IMR-90 (cell line): ENCODE measurements at regions not wholly inside any gene's neighbourhood (a gene's known extent, or its start where the extent isn't known, plus 50 kb on each side); places are given as distances from the start of the nearest gene placed in this dataset.

ENCODE experiments used
- ATAC-seq: fragments of 200-7000 bp; cut with Tn5 transposase; 2 replicates; pipeline ENCODE4 v1.9.1; 2020; ENCODE audit warnings: low read depth, mild to moderate bottlenecking, moderate library complexity
- BruUV-seq: library from RNA; stranded (reverse); fragments of 400-500 nt; replicated peaks from 2 replicates; lab custom pipeline; 2021; lab: Mats Ljungman, UMichigan
- CTCF ChIA-PET: fragments of 300-600 bp; formaldehyde crosslinking; extraction: SDS; loops from one replicate; lab custom pipeline; 2021; ENCODE audit warnings: antibody characterized with exemption; lab: Yijun Ruan, JAX
- POLR2A ChIA-PET: fragments of 300-600 bp; sonication (Branson Sonifier 250); formaldehyde crosslinking; loops from one replicate; lab custom pipeline; 2022; ENCODE audit warnings: antibody characterized with exemption; ENCODE audit not compliant: unreplicated experiment; lab: Charles Lee
- DNase-seq: peaks from one replicate; pipeline ENCODE4 v3.0.0; 2013
- H2AFZ ChIP-seq: replicated peaks from 2 replicates; pipeline ENCODE3; 2013; ENCODE audit warnings: low read length, mild to moderate bottlenecking; ENCODE audit not compliant: poor library complexity
- H2AK5ac ChIP-seq: 2 replicates; pipeline ENCODE4 v1.6.1; 2013; ENCODE audit warnings: low read depth, low read length, inconsistent platforms
- H2AK9ac ChIP-seq: replicated peaks from 2 replicates; pipeline ENCODE3; 2013; ENCODE audit warnings: mild to moderate bottlenecking, low read depth, low read length, moderate library complexity; ENCODE audit not compliant: poor library complexity
- H2BK120ac ChIP-seq: 2 replicates; pipeline ENCODE4 v1.6.1; 2013; ENCODE audit warnings: low read depth, low read length, inconsistent platforms
- H2BK15ac ChIP-seq: 3 replicates; pipeline ENCODE4 v1.6.1; 2013; ENCODE audit warnings: low read depth, low read length, inconsistent platforms
- H2BK20ac ChIP-seq: 2 replicates; pipeline ENCODE4 v1.6.1; 2013; ENCODE audit warnings: low read depth, mild to moderate bottlenecking, inconsistent platforms, low read length, moderate library complexity
- H2BK5ac ChIP-seq: 2 replicates; pipeline ENCODE4 v1.6.1; 2013; ENCODE audit warnings: mild to moderate bottlenecking, low read depth, low read length, inconsistent platforms; ENCODE audit not compliant: poor library complexity, severe bottlenecking
- H3K14ac ChIP-seq: replicated peaks from 2 replicates; pipeline ENCODE4 v1.6.1; 2013; ENCODE audit warnings: low read depth, low read length, inconsistent platforms
- H3K18ac ChIP-seq: 2 replicates; pipeline ENCODE4 v1.6.1; 2013; ENCODE audit warnings: low read depth, low read length, control low read depth
- H3K23ac ChIP-seq: 2 replicates; pipeline ENCODE4 v1.6.1; 2013; ENCODE audit warnings: low read depth, low read length, inconsistent platforms
- H3K27ac ChIP-seq: 2 replicates; pipeline ENCODE4 v1.5.1; 2013; ENCODE audit warnings: mild to moderate bottlenecking, control low read depth, low read length; ENCODE audit not compliant: insufficient read depth
- H3K27me3 ChIP-seq: 2 replicates; pipeline ENCODE4 v1.6.1; 2013; ENCODE audit warnings: low read length; ENCODE audit not compliant: control insufficient read depth, insufficient read depth
- H3K36me3 ChIP-seq: 2 replicates; pipeline ENCODE4 v1.6.1; 2013; ENCODE audit warnings: low read length, mixed read lengths; ENCODE audit not compliant: control insufficient read depth, insufficient read depth
- H3K4ac ChIP-seq: 2 replicates; pipeline ENCODE4 v1.6.1; 2013; ENCODE audit warnings: low read depth, low read length, inconsistent platforms
- H3K4me1 ChIP-seq: 2 replicates; pipeline ENCODE4 v1.6.1; 2013; ENCODE audit warnings: low read length, mixed read lengths; ENCODE audit not compliant: control insufficient read depth, insufficient read depth
- H3K4me2 ChIP-seq: 2 replicates; pipeline ENCODE4 v1.6.1; 2013; ENCODE audit warnings: low read depth, mild to moderate bottlenecking, control low read depth, low read length, moderate library complexity
- H3K4me3 ChIP-seq: 2 replicates; pipeline ENCODE4 v1.5.1; 2013; ENCODE audit warnings: low read depth, mild to moderate bottlenecking, control low read depth, low read length, moderate library complexity; ENCODE audit not compliant: insufficient read depth
- H3K56ac ChIP-seq: 2 replicates; pipeline ENCODE4 v1.6.1; 2013; ENCODE audit warnings: low read length, inconsistent platforms; ENCODE audit not compliant: insufficient read depth; ENCODE audit errors: extremely low read depth
- H3K79me1 ChIP-seq, 2 experiments: 2 replicates each; pipeline ENCODE4 v1.6.1; 2013; ENCODE audit warnings: low read length in 2 of 2, inconsistent platforms in 1 of 2, low read depth in 1 of 2
- H3K9ac ChIP-seq: 2 replicates; pipeline ENCODE4 v1.6.1; 2013; ENCODE audit warnings: low read depth, low read length, control low read depth
- H3K9me1 ChIP-seq: 2 replicates; pipeline ENCODE4 v1.6.1; 2013; ENCODE audit warnings: low read length, inconsistent platforms; ENCODE audit not compliant: insufficient read depth
- H3K9me3 ChIP-seq: 2 replicates; pipeline ENCODE4 v1.6.1; 2013; ENCODE audit warnings: low read length; ENCODE audit not compliant: control insufficient read depth, insufficient read depth
- H4K20me1 ChIP-seq: 2 replicates; pipeline ENCODE4 v1.6.1; 2013; ENCODE audit warnings: low read length, inconsistent platforms; ENCODE audit not compliant: insufficient read depth
- H4K5ac ChIP-seq: 2 replicates; pipeline ENCODE4 v1.6.1; 2013; ENCODE audit warnings: mild to moderate bottlenecking, low read depth, low read length, control low read depth
- H4K8ac ChIP-seq, 2 experiments: 2 replicates each; pipeline ENCODE4 v1.6.1; 2013; ENCODE audit warnings: low read depth in 2 of 2, low read length in 2 of 2, control low read depth in 1 of 2, inconsistent platforms in 1 of 2
- H4K91ac ChIP-seq: 2 replicates; pipeline ENCODE4 v1.6.1; 2013; ENCODE audit warnings: low read depth, low read length, inconsistent platforms; ENCODE audit not compliant: insufficient read depth
- CHD1 ChIP-seq: IDR thresholded peaks from 2 replicates; pipeline ENCODE4 v1.6.1; 2012; ENCODE audit warnings: low read depth, low read length, improper control_type of control experiment
- MXI1 ChIP-seq: IDR thresholded peaks from 2 replicates; pipeline ENCODE4 v1.6.1; 2012; ENCODE audit warnings: low read depth, mild to moderate bottlenecking, low read length, moderate library complexity, borderline replicate concordance
- RFX5 ChIP-seq: IDR thresholded peaks from 2 replicates; pipeline ENCODE4 v1.8.0; 2012; ENCODE audit warnings: low read depth, mild to moderate bottlenecking, low read length, moderate library complexity
- SMC3 ChIP-seq: fragments of 150-350 bp; IDR thresholded peaks from 2 replicates; pipeline ENCODE4 v1.6.1; 2016; ENCODE audit warnings: low read depth, mild to moderate bottlenecking, antibody characterized with exemption, low read length, moderate library complexity
- dilution Hi-C: fragments of 300-500 bp; cut with HindIII; formaldehyde crosslinking; loops from one replicate; pipeline ENCODE4 v1.14.3; 2018; ENCODE audit warnings: low sequenced_read_pairs; ENCODE audit not compliant: unreplicated experiment
- in situ Hi-C: fragments of 300-500 bp; cut with MboI; formaldehyde crosslinking; loops from 3 replicates; pipeline ENCODE4 v1.14.3; 2019; ENCODE audit warnings: low sequenced_read_pairs, inconsistent platforms, mixed read lengths
- intact Hi-C: fragments of 100-400 bp; cut with micrococcal nuclease; formaldehyde crosslinking; loops from 2 replicates; pipeline ENCODE4 v1.10.0; 2022
- TF ChIP-seq, protein P1 (sequence below): fragments of 150-350 bp; IDR thresholded peaks from 2 replicates; pipeline ENCODE4 v1.6.1; 2016; ENCODE audit warnings: low read depth, mild to moderate bottlenecking, low read length, moderate library complexity, borderline replicate concordance

DNA sequence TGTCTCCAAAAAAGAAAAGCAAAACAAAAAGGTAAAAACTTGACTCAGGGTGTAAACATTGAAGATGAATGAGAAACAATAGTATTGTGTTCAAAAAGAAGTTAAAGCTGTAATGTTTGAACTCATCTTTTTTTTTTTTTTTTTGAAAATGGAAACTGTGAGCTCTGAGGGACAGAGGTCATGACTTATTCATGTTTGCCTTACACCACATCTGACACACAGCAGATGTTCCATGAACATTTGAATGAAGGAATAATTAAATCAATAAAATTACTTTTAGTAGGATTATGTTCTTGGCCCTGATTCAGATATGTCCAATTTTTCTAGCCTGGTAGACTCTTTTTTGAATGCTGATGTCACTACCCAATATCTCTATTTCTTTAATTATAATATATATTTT lies 95.7 kb upstream of the MED13 start:
- no peak overlapping the region for H2BK20ac ChIP-seq
- no peak overlapping the region for H2BK120ac ChIP-seq
- H4K8ac ChIP-seq = no peak overlapping the region
- H2BK5ac ChIP-seq = no peak overlapping the region
- H2BK15ac ChIP-seq = no peak overlapping the region
- no peak overlapping the region for H3K27ac ChIP-seq
- H3K9me3 ChIP-seq = no peaks in the 10 kb centered on the region
- no peak overlapping the region for H3K4me3 ChIP-seq
- H4K20me1 ChIP-seq = no peaks in the 10 kb centered on the region
- no peaks in the 10 kb centered on the region for H3K9me1 ChIP-seq
- no peak overlapping the region for H2AK5ac ChIP-seq
- H3K27me3 ChIP-seq = no peaks in the 10 kb centered on the region; the same call in 1 of the 2 replicates
- H3K79me1 ChIP-seq = no peaks in the 10 kb centered on the region
- intact Hi-C loops = no loop called here
- dilution Hi-C loops = no loop called here
- H2AFZ ChIP-seq = no peak overlapping the region
- in situ Hi-C loops = no loop called here
- DNase-seq (no peak), ATAC-seq (no peak)
- no peak overlapping the region for H3K14ac ChIP-seq
- ChIA-PET POLR2A (no interaction called here), CTCF (interaction anchor here (0.6 to 1.1 kb wide), 2 partner anchors 18 to 47 kb away, joined by 3 read pairs; no protein-coding TSS in a partner anchor)
- H3K56ac ChIP-seq = no peak overlapping the region
- no peak overlapping the region for H3K18ac ChIP-seq
- H3K36me3 ChIP-seq = no peaks in the 10 kb centered on the region
- TF ChIP-seq CHD1 = no peak
- TF ChIP-seq, protein P1, sequence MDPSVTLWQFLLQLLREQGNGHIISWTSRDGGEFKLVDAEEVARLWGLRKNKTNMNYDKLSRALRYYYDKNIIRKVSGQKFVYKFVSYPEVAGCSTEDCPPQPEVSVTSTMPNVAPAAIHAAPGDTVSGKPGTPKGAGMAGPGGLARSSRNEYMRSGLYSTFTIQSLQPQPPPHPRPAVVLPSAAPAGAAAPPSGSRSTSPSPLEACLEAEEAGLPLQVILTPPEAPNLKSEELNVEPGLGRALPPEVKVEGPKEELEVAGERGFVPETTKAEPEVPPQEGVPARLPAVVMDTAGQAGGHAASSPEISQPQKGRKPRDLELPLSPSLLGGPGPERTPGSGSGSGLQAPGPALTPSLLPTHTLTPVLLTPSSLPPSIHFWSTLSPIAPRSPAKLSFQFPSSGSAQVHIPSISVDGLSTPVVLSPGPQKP = no peak
- TF ChIP-seq MXI1 = no peak
- no peak for TF ChIP-seq SMC3
- no peak for TF ChIP-seq RFX5
- H3K4me1 ChIP-seq = no peaks in the 10 kb centered on the region
- no TSS peak for BruUV-seq
- H3K23ac ChIP-seq = no peak overlapping the region
- no peak overlapping the region for H3K4ac ChIP-seq
- H3K9ac ChIP-seq = no peak overlapping the region
- no peak overlapping the region for H2AK9ac ChIP-seq
- H3K4me2 ChIP-seq = no peak overlapping the region
- no peak overlapping the region for H4K5ac ChIP-seq
- H4K91ac ChIP-seq = no peak overlapping the region
